ENCODE measurements at regions not wholly inside any gene's neighbourhood (a gene's known extent, or its start where the extent isn't known, plus 50 kb on each side); places are given as distances from the start of the nearest gene placed in this dataset.

DNA sequence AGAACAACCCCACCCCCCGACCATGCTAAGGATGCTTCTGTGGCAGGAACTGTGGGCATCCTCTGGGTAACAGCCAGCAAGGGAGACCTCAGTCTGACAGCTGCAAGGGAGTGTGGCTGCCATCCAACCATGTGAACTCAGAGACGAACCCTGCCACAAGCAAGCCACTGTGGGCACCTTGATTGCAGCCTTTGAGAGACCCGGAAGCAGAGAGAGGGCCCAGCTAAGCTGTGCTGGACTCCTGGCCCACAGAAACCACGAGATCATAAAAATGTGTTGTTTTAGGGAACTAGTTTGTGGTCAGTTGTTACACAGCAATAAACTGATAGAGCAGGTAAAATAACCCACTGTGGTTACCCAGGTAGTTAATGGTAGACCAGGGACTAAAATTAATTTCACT lies 414.6 kb downstream of the CDH26 start:
- intact Hi-C loops (cut with DNase I) = no loop called here
- no peak for FAIRE-seq
- Histone ChIP-seq H3K9me3 (ENCODE audit: control insufficient read depth in 2 of 3, insufficient read depth in 1 of 3, low read length in 3 of 3) (no peaks in the 10 kb centered on the region), H3K27me3 (ENCODE audit: control insufficient read depth, insufficient read depth, low read length) (no peaks in the 10 kb centered on the region), H3K36me3 (ENCODE audit: control insufficient read depth in 2 of 3, insufficient read depth in 3 of 3, low read length in 3 of 3) (no peaks in the 10 kb centered on the region), H3K4me3 (ENCODE audit: low read length in 3 of 3) (no peak overlapping the region), H3K27ac (ENCODE audit: low read depth in 2 of 2, low read length in 2 of 2) (no peak overlapping the region), H3K9ac (ENCODE audit: low read length in 3 of 3) (no peak overlapping the region), H3K4me1 (ENCODE audit: control insufficient read depth in 2 of 3, insufficient read depth in 2 of 3, low read depth in 1 of 3, low read length in 3 of 3) (no peaks in the 10 kb centered on the region)
- no peak for DNase-seq
- TF ChIP-seq, protein P1, sequence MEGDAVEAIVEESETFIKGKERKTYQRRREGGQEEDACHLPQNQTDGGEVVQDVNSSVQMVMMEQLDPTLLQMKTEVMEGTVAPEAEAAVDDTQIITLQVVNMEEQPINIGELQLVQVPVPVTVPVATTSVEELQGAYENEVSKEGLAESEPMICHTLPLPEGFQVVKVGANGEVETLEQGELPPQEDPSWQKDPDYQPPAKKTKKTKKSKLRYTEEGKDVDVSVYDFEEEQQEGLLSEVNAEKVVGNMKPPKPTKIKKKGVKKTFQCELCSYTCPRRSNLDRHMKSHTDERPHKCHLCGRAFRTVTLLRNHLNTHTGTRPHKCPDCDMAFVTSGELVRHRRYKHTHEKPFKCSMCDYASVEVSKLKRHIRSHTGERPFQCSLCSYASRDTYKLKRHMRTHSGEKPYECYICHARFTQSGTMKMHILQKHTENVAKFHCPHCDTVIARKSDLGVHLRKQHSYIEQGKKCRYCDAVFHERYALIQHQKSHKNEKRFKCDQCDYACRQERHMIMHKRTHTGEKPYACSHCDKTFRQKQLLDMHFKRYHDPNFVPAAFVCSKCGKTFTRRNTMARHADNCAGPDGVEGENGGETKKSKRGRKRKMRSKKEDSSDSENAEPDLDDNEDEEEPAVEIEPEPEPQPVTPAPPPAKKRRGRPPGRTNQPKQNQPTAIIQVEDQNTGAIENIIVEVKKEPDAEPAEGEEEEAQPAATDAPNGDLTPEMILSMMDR (IDR thresholded peaks at IDR 0.05; ENCODE audit: borderline replicate concordance, extremely low read depth, insufficient read depth) = no peak

DNA sequence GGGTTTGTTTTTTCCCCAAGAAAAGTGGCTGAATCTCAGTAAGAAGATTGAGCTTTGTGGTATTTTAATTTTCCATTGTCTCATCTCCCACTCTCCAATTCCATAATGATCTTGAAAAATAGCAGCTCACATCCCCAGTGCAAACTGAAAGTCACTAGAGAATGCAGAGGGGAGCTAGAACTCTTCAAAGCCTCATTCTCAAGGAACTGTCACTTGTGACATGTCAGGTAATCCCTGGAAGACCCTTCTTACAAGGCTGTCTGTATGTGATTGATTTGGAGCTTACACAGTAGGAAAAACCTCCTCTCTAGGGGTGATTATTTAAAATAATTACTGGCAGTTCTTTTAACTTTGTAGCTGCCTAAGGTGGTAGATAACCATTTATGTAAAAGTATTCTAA lies 420.4 kb downstream of the CDH26 start:
- Histone ChIP-seq H3K4me3 (ENCODE audit: low read length in 3 of 3) (no peak overlapping the region), H3K9me3 (ENCODE audit: control insufficient read depth in 2 of 3, insufficient read depth in 1 of 3, low read length in 3 of 3) (peaks cover 0 to 2% (median 0%) of the 10 kb centered on the region in 3 donors), H3K27me3 (ENCODE audit: control insufficient read depth, insufficient read depth, low read length) (no peaks in the 10 kb centered on the region), H3K27ac (ENCODE audit: low read depth in 2 of 2, low read length in 2 of 2) (no peak overlapping the region), H3K9ac (ENCODE audit: low read length in 3 of 3) (no peak overlapping the region), H3K36me3 (ENCODE audit: control insufficient read depth in 2 of 3, insufficient read depth in 3 of 3, low read length in 3 of 3) (no peaks in the 10 kb centered on the region), H3K4me1 (ENCODE audit: control insufficient read depth in 2 of 3, insufficient read depth in 2 of 3, low read depth in 1 of 3, low read length in 3 of 3) (no peaks in the 10 kb centered on the region)
- TF ChIP-seq, protein P1 (IDR thresholded peaks at IDR 0.05; ENCODE audit: borderline replicate concordance, extremely low read depth, insufficient read depth) = no peak
- DNase-seq (no peak), FAIRE-seq (no peak)
- intact Hi-C loops (cut with DNase I) = no loop called here

DNA sequence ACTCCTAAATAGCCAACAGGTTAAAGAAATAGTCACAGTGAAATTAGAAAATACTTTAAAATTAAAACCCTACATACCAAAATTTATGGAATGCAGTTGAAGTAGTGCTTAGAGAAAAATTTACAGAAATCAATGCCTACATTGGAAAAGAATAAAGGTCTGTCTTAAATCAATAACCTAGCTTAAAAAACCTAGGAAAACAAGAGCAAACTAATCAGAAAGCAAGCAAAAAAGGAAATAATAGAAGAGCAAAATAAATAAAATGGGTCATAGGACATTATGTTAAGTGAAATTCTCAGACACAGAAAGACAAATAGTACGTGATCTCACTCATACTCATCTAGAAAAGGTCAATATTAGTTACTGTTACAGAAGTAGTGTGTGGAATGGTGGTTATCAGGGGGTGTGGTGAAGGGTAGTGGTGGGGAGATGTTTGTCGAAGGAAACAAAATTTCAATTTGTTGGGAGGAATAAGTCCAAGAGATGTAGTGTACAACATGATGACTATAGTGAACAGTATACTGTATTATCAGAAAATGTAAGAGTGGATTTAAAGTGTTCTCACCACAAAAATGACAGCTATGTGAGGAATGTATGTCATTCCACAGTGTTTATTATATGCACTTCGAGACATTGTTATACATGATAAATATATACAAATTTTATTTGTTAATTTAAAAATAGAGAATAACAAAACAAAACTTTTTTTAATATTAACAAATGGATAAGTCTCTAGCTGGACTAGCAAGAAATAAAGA lies 423.6 kb downstream of the CDH26 start:
- peaks cover 0 to 2% (median 0%) of the 10 kb centered on the region in 3 donors for H3K9me3 ChIP-seq (ENCODE audit: control insufficient read depth in 2 of 3, insufficient read depth in 1 of 3, low read length in 3 of 3)
- H3K36me3 ChIP-seq (ENCODE audit: control insufficient read depth in 2 of 3, insufficient read depth in 3 of 3, low read length in 3 of 3) = no peaks in the 10 kb centered on the region
- no peaks in the 10 kb centered on the region for H3K27me3 ChIP-seq (ENCODE audit: control insufficient read depth, insufficient read depth, low read length)
- H3K4me1 ChIP-seq (ENCODE audit: control insufficient read depth in 2 of 3, insufficient read depth in 2 of 3, low read depth in 1 of 3, low read length in 3 of 3) = no peaks in the 10 kb centered on the region
- TF ChIP-seq, protein P1 (IDR thresholded peaks at IDR 0.05; ENCODE audit: borderline replicate concordance, extremely low read depth, insufficient read depth) = no peak
- DNase-seq (no peak), FAIRE-seq (no peak)
- intact Hi-C loops (cut with DNase I) = no loop called here
- H3K9ac ChIP-seq (ENCODE audit: low read length in 3 of 3) = no peak overlapping the region
- no peak overlapping the region for H3K4me3 ChIP-seq (ENCODE audit: low read length in 3 of 3)
- no peak overlapping the region for H3K27ac ChIP-seq (ENCODE audit: low read depth in 2 of 2, low read length in 2 of 2)

DNA sequence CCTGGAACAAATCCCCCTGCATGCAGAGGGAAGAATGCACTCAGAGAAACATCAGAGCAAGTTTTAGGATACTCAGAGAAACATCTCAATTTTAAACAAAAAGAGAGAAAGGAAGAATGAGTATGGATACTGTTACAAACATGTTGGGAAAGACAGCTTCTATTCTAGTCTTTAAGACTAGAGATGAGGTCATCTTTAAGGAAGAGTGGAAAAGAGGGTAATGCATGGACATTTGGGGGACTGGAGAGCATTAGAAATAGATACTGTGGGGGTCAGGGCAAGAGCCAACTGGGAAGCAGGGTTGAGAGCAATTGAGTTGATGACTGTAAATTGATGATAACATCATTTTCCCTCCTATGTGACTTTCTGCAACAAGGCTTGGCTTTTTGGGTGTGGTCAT lies 431.2 kb downstream of the CDH26 start:
- intact Hi-C loops (cut with DNase I) = no loop called here
- DNase-seq (no peak), FAIRE-seq (no peak)
- H3K36me3 ChIP-seq (ENCODE audit: control insufficient read depth in 2 of 3, insufficient read depth in 3 of 3, low read length in 3 of 3) = no peaks in the 10 kb centered on the region
- H3K27me3 ChIP-seq (ENCODE audit: control insufficient read depth, insufficient read depth, low read length) = no peaks in the 10 kb centered on the region
- TF ChIP-seq, protein P1 (IDR thresholded peaks at IDR 0.05; ENCODE audit: borderline replicate concordance, extremely low read depth, insufficient read depth) = no peak
- H3K4me3 ChIP-seq (ENCODE audit: low read length in 3 of 3) = no peak overlapping the region
- H3K9me3 ChIP-seq (ENCODE audit: control insufficient read depth in 2 of 3, insufficient read depth in 1 of 3, low read length in 3 of 3) = no peaks in the 10 kb centered on the region
- H3K27ac ChIP-seq (ENCODE audit: low read depth in 2 of 2, low read length in 2 of 2) = no peak overlapping the region
- H3K4me1 ChIP-seq (ENCODE audit: control insufficient read depth in 2 of 3, insufficient read depth in 2 of 3, low read depth in 1 of 3, low read length in 3 of 3) = no peaks in the 10 kb centered on the region
- H3K9ac ChIP-seq (ENCODE audit: low read length in 3 of 3) = no peak overlapping the region

Data from kidney (tissue), 13 donors.